Ovary (tissue), 3 donors: ENCODE measurements at regions not wholly inside any gene's neighbourhood (a gene's known extent, or its start where the extent isn't known, plus 50 kb on each side); places are given as distances from the start of the nearest gene placed in this dataset.

Source experiments
- EP300 ChIP-seq: sonication (generic); formaldehyde crosslinking; IDR thresholded peaks from one replicate; pipeline ENCODE4 v1.6.1; 2017; ENCODE audit warnings: antibody characterized with exemption
- TF ChIP-seq, protein P1 (sequence below), 3 donors: fragments of 450-650 bp in 2 of 3; fragments of 200-600 bp in 1 of 3; IDR thresholded peaks; one replicate each; pipeline versions ENCODE4 v1.5.1 to v1.8.0; 2016 to 2022; ENCODE audit warnings: antibody characterized with exemption in 3 of 3, mild to moderate bottlenecking in 1 of 3
- donor health status: DM: no; HTN: no; CAD: no.

DNA sequence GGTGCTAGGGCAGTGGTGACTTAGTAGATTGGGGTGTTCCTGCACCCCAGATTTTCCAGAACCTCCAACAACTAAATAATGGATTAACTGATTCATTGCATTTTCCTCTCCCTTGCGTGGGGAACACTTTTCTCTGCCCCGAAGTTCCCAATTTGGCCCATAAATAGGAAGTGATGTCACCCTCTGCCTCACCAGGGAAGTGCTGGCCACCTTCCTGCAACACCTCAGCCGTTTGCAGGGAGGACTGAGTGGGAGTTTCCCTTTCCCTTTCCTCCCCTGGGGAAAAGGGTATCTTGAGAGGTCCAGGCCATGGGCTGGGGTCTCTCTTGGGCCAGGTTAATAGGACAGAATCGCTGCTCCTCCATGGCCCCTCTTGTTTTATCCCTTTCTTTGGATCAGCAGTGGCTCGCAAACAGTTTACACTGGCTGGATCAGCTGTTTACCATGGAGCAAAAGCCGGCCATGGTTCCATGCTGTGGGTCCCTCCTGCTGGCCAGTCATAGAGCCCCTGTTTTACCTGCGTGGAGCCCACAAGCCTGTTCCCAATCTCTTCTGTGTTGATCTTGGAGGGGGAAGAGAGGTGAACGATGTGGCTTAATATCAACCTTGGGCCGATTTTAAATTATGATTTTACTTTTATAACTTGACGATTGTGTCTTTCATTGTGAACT lies 91.6 kb upstream of the VRK1 start:
- TF ChIP-seq EP300 = no peak
- TF ChIP-seq, protein P1, sequence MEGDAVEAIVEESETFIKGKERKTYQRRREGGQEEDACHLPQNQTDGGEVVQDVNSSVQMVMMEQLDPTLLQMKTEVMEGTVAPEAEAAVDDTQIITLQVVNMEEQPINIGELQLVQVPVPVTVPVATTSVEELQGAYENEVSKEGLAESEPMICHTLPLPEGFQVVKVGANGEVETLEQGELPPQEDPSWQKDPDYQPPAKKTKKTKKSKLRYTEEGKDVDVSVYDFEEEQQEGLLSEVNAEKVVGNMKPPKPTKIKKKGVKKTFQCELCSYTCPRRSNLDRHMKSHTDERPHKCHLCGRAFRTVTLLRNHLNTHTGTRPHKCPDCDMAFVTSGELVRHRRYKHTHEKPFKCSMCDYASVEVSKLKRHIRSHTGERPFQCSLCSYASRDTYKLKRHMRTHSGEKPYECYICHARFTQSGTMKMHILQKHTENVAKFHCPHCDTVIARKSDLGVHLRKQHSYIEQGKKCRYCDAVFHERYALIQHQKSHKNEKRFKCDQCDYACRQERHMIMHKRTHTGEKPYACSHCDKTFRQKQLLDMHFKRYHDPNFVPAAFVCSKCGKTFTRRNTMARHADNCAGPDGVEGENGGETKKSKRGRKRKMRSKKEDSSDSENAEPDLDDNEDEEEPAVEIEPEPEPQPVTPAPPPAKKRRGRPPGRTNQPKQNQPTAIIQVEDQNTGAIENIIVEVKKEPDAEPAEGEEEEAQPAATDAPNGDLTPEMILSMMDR (IDR thresholded peaks at IDR 0.05) = no peak
